ENCODE measurements at regions not wholly inside any gene's neighbourhood (a gene's known extent, or its start where the extent isn't known, plus 50 kb on each side); places are given as distances from the start of the nearest gene placed in this dataset.

DNA sequence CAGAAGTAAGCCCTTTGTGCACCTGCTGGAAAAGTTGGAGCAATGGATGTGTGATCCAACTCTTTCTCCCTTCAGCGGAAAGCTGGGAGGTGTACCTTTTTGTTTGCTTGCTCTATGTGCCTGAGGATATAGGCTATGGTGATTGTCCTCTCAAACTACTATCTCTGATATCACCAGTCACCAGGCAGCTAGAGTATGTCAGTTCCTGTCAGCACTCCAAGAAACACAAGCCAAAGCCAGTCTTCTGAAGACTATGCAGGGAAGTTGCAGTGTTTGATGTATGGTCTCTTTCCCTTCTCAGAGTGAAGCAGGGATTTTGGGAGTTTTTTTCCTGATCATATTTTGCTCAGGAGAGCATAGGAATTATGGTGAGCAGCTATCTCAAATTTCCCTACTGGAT is 146.4 kb downstream of the PTH2R start:
- no peak overlapping the region for H2AFZ ChIP-seq (ENCODE audit: low read length)
- H3K79me1 ChIP-seq (ENCODE audit: low read depth, low read length) = no peaks in the 10 kb centered on the region
- H3K27ac ChIP-seq (ENCODE audit: low read depth, low read length) = no peak overlapping the region
- H3K4ac ChIP-seq (replicated peaks; ENCODE audit: insufficient read length, low read depth, low read length) = no peak overlapping the region
- H4K5ac ChIP-seq (ENCODE audit: insufficient read length, low read depth, low read length) = no peak overlapping the region
- H3K4me1 ChIP-seq (replicated peaks in 1 of 4; ENCODE audit: control insufficient read depth in 3 of 4, insufficient read depth in 4 of 4, low read length in 3 of 4) = peaks cover 0 to 3% (median 0%) of the 10 kb centered on the region in 4 experiments; a peak in 2 of 7 replicates
- no peak overlapping the region for H3K9ac ChIP-seq (replicated peaks in 1 of 4; ENCODE audit: extremely low read depth in 1 of 4, low read depth in 3 of 4, low read length in 3 of 4)
- ChIA-PET CTCF (ENCODE audit: partially characterized antibody) (no interaction called here), POLR2A (ENCODE audit: partially characterized antibody) (no interaction called here)
- H3K23me2 ChIP-seq (ENCODE audit: low read depth, low read length) = no peaks in the 10 kb centered on the region; the same call in 1 of the 2 replicates
- no peak overlapping the region for H3K4me2 ChIP-seq (ENCODE audit: insufficient read depth in 1 of 2, low read depth in 2 of 2, low read length in 2 of 2)
- H3K23ac ChIP-seq (ENCODE audit: insufficient read length) = no peak overlapping the region
- H4K20me1 ChIP-seq (replicated peaks in 1 of 2; ENCODE audit: control insufficient read depth in 1 of 2, insufficient read depth in 2 of 2, low read length in 2 of 2) = no peaks in the 10 kb centered on the region
- no peak overlapping the region for H3K4me3 ChIP-seq (ENCODE audit: extremely low read depth in 1 of 4, insufficient read depth in 2 of 4, low read depth in 3 of 4, low read length in 4 of 4)
- H3K79me2 ChIP-seq (ENCODE audit: control insufficient read depth in 1 of 2, insufficient read depth in 2 of 2, low read length in 2 of 2) = no peaks in the 10 kb centered on the region
- no peak overlapping the region for H2BK12ac ChIP-seq (ENCODE audit: low read depth, low read length)
- no peak overlapping the region for H3K56ac ChIP-seq (replicated peaks; ENCODE audit: insufficient read length, low read depth, low read length)
- H4K8ac ChIP-seq (ENCODE audit: extremely low read depth, insufficient read depth, low read length) = no peak overlapping the region
- no peak overlapping the region for H4K91ac ChIP-seq (replicated peaks; ENCODE audit: insufficient read length, low read length)
- H3K14ac ChIP-seq (ENCODE audit: insufficient read length) = no peak overlapping the region
- no peak overlapping the region for H2AK5ac ChIP-seq (ENCODE audit: low read depth, low read length)
- 93% methylated on average over 1 of the region's 1 CpG; no CpG with 5 or more reads in 1 of the 2 experiments for WGBS, 2 experiments (ENCODE audit: extremely low coverage in 1 of 2, insufficient coverage in 1 of 2, insufficient read length in 1 of 2, insufficient replicate concordance in 2 of 2, low coverage in 1 of 2, low lambda C conversion rate in 2 of 2, missing lambda C conversion rate in 1 of 2)
- H2BK15ac ChIP-seq (ENCODE audit: low read length) = no peak overlapping the region
- no peaks in the 10 kb centered on the region for H3K27me3 ChIP-seq (replicated peaks in 1 of 4; ENCODE audit: control insufficient read depth in 3 of 4, extremely low read depth in 1 of 4, insufficient read depth in 3 of 4, low read length in 3 of 4)
- H3K36me3 ChIP-seq (ENCODE audit: control insufficient read depth in 2 of 4, insufficient read depth in 4 of 4, low read length in 3 of 4) = no peaks in the 10 kb centered on the region
- H3K9me3 ChIP-seq (ENCODE audit: insufficient read depth in 2 of 2, low read depth in 1 of 2, low read length in 1 of 2) = no peaks in the 10 kb centered on the region
- H2BK5ac ChIP-seq (ENCODE audit: low read depth, low read length) = no peak overlapping the region
- DNase-seq (ENCODE audit: low read depth in 1 of 2, low spot score in 2 of 2) (no peak), FAIRE-seq (no peak)
- no peak for TF ChIP-seq BCL11A (IDR thresholded peaks at IDR 0.05; ENCODE audit: low read depth in 2 of 2, low read length in 2 of 2)
- TF ChIP-seq BACH1 (IDR thresholded peaks at IDR 0.05; ENCODE audit: low read length) = no peak
- no peak for TF ChIP-seq CTBP2 (IDR thresholded peaks at IDR 0.05; ENCODE audit: borderline replicate concordance, insufficient read depth, insufficient read length, low read length)
- no peak for TF ChIP-seq RFX5 (IDR thresholded peaks at IDR 0.05; ENCODE audit: borderline replicate concordance, low read depth, low read length)
- no peak for TF ChIP-seq ATF2 (IDR thresholded peaks at IDR 0.05; ENCODE audit: low read length)
- no peak for TF ChIP-seq FOSL1 (IDR thresholded peaks at IDR 0.05; ENCODE audit: insufficient read depth, low read depth, low read length)
- no peak for TF ChIP-seq CREB1 (IDR thresholded peaks at IDR 0.05)
- H2BK120ac ChIP-seq (replicated peaks; ENCODE audit: low read depth, low read length) = no peak overlapping the region
- H2BK20ac ChIP-seq (ENCODE audit: low read length) = no peak overlapping the region
- no peak overlapping the region for H3K18ac ChIP-seq (ENCODE audit: extremely low read depth, low read length)
